RWPE2 (cell line): ENCODE measurements at regions not wholly inside any gene's neighbourhood (a gene's known extent, or its start where the extent isn't known, plus 50 kb on each side); places are given as distances from the start of the nearest gene placed in this dataset.

ENCODE experiments used
- ATAC-seq: fragments of 200-7000 bp; cut with Tn5 transposase; 3 replicates; pipeline ENCODE4 v1.9.1; 2021; ENCODE audit warnings: low read depth
- DNase-seq: peaks from one replicate; pipeline ENCODE4 v3.0.0-alpha.2; 2020; ENCODE audit warnings: low spot score
- H3K27ac ChIP-seq: fragments of 450-650 bp; 2 replicates; pipeline ENCODE4 v1.5.1; 2017; ENCODE audit warnings: mild to moderate bottlenecking; ENCODE audit not compliant: poor library complexity, severe bottlenecking
- H3K27me3 ChIP-seq: fragments of 250-450 bp; sonication (Bioruptor Pico); 2 replicates; pipeline ENCODE4 v1.5.1; 2021; ENCODE audit warnings: mild to moderate bottlenecking, moderate library complexity; ENCODE audit not compliant: insufficient read depth, poor library complexity, severe bottlenecking
- H3K36me3 ChIP-seq: fragments of 250-450 bp; sonication (Bioruptor Pico); 2 replicates; pipeline ENCODE4 v1.5.1; 2020; ENCODE audit warnings: low read depth, mild to moderate bottlenecking, moderate library complexity
- H3K4me1 ChIP-seq: fragments of 250-450 bp; sonication (Bioruptor Pico); 2 replicates; pipeline ENCODE4 v1.5.1; 2021; ENCODE audit warnings: mild to moderate bottlenecking, moderate library complexity; ENCODE audit not compliant: insufficient read depth, poor library complexity, severe bottlenecking
- H3K4me3 ChIP-seq: fragments of 250-450 bp; sonication (Bioruptor Pico); 2 replicates; pipeline ENCODE4 v1.5.1; 2021; ENCODE audit warnings: mild to moderate bottlenecking, moderate library complexity; ENCODE audit not compliant: severe bottlenecking
- H3K9me3 ChIP-seq: fragments of 250-450 bp; sonication (Bioruptor Pico); 2 replicates; pipeline ENCODE4 v1.5.1; 2021; ENCODE audit warnings: mild to moderate bottlenecking, moderate library complexity; ENCODE audit not compliant: severe bottlenecking
- TF ChIP-seq, protein P1 (sequence below): fragments of 450-650 bp; IDR thresholded peaks from one replicate; pipeline ENCODE4 v1.5.1; 2017; ENCODE audit warnings: mild to moderate bottlenecking, moderate library complexity; ENCODE audit not compliant: poor library complexity, severe bottlenecking

GRCh38 chr3:167899093-167899492 is 163.6 kb downstream of the SERPINI1 start:
- H3K4me3 ChIP-seq = no peak overlapping the region
- H3K9me3 ChIP-seq = no peaks in the 10 kb centered on the region
- DNase-seq (no peak), ATAC-seq (no peak)
- H3K27me3 ChIP-seq = no peaks in the 10 kb centered on the region
- no peaks in the 10 kb centered on the region for H3K36me3 ChIP-seq
- H3K27ac ChIP-seq = no peak overlapping the region
- no peaks in the 10 kb centered on the region for H3K4me1 ChIP-seq
- TF ChIP-seq, protein P1, sequence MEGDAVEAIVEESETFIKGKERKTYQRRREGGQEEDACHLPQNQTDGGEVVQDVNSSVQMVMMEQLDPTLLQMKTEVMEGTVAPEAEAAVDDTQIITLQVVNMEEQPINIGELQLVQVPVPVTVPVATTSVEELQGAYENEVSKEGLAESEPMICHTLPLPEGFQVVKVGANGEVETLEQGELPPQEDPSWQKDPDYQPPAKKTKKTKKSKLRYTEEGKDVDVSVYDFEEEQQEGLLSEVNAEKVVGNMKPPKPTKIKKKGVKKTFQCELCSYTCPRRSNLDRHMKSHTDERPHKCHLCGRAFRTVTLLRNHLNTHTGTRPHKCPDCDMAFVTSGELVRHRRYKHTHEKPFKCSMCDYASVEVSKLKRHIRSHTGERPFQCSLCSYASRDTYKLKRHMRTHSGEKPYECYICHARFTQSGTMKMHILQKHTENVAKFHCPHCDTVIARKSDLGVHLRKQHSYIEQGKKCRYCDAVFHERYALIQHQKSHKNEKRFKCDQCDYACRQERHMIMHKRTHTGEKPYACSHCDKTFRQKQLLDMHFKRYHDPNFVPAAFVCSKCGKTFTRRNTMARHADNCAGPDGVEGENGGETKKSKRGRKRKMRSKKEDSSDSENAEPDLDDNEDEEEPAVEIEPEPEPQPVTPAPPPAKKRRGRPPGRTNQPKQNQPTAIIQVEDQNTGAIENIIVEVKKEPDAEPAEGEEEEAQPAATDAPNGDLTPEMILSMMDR = no peak

GRCh38 chr3:167898091-167898490 is 162.6 kb downstream of the SERPINI1 start:
- H3K4me1 ChIP-seq = no peaks in the 10 kb centered on the region
- no peaks in the 10 kb centered on the region for H3K9me3 ChIP-seq
- H3K27me3 ChIP-seq = no peaks in the 10 kb centered on the region
- H3K36me3 ChIP-seq = no peaks in the 10 kb centered on the region
- ATAC-seq (no peak), DNase-seq (no peak)
- no peak overlapping the region for H3K4me3 ChIP-seq
- TF ChIP-seq, protein P1 = no peak
- H3K27ac ChIP-seq = no peak overlapping the region

DNA sequence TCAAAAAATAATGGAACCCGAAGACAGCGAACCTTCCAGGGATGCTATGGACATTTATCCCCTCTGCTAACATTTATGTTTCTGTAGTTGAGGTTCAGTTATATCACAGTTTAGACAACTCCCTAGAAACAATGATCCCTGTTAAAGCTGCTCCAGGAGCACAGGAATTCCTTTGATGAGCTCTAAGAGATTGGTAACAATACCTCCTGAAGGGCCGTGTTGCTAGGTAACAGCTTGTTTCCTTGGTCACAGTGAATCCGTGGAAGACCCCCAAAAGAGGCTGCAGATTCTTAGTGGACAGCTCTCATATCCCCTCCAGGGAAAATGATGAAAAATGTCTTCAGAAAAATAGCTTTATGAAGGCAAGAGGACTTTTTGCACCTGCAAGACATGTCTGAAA is 160.2 kb downstream of the SERPINI1 start:
- Histone ChIP-seq H3K4me1 (no peaks in the 10 kb centered on the region), H3K27ac (no peak overlapping the region), H3K27me3 (no peaks in the 10 kb centered on the region), H3K4me3 (no peak overlapping the region), H3K9me3 (no peaks in the 10 kb centered on the region), H3K36me3 (no peaks in the 10 kb centered on the region)
- no peak for ATAC-seq
- TF ChIP-seq, protein P1 = no peak
- DNase-seq = no peak

DNA sequence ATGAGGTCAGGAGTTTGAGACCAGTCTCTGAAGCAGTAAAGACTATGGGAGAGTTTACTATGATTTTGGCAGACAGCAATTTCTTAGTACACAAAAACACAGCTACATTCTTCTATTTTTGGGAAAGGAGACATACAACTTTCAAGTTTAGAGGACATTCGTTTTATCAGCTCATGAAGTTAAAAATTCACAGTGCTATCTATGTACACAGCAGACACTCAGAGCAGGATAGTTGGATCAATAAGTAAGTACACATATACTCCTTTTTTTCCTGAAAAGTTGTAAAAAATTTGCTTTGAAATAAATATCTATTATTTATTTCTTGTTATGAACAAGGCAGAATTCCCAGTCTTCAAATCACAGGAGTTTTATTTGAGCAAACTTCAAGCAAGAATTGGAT is 159.7 kb downstream of the SERPINI1 start:
- ATAC-seq = no peak

GRCh38 chr3:167892205-167892604 is 156.7 kb downstream of the SERPINI1 start:
- TF ChIP-seq, protein P1 = no peak
- ATAC-seq (no peak), DNase-seq (no peak)
- H3K27ac ChIP-seq = no peak overlapping the region
- no peak overlapping the region for H3K4me3 ChIP-seq
- H3K27me3 ChIP-seq = no peaks in the 10 kb centered on the region
- H3K9me3 ChIP-seq = no peaks in the 10 kb centered on the region
- H3K4me1 ChIP-seq = peaks cover 1% of the 10 kb centered on the region
- H3K36me3 ChIP-seq = no peaks in the 10 kb centered on the region

More for the DNA sequence above, 159.7 kb downstream of the SERPINI1 start:
- no peak for DNase-seq
- Histone ChIP-seq H3K27ac (no peak overlapping the region), H3K9me3 (no peaks in the 10 kb centered on the region), H3K4me1 (no peaks in the 10 kb centered on the region), H3K27me3 (no peaks in the 10 kb centered on the region), H3K4me3 (no peak overlapping the region), H3K36me3 (no peaks in the 10 kb centered on the region)
- TF ChIP-seq, protein P1 = no peak
